ENCODE measurements at regions not wholly inside any gene's neighbourhood (a gene's known extent, or its start where the extent isn't known, plus 50 kb on each side); places are given as distances from the start of the nearest gene placed in this dataset.

- no peak overlapping the region for H3K27ac ChIP-seq
- H3K9ac ChIP-seq = no peak overlapping the region
- no peak overlapping the region for H3K4me2 ChIP-seq (ENCODE audit: unreplicated experiment)
- H3K9me2 ChIP-seq (ENCODE audit: insufficient read depth) = no peaks in the 10 kb centered on the region
- WGBS, 2 experiments (ENCODE audit: low coverage in 1 of 2, low lambda C conversion rate in 2 of 2, missing lambda C conversion rate in 2 of 2) = 82 to 84% methylated on average over 4 of the region's 4 CpGs
- no peaks in the 10 kb centered on the region for H3K79me2 ChIP-seq (ENCODE audit: insufficient read depth)
- H3K9me3 ChIP-seq (ENCODE audit: low read depth) = no peaks in the 10 kb centered on the region
- H2AFZ ChIP-seq = no peak overlapping the region
- no peaks in the 10 kb centered on the region for H3K36me3 ChIP-seq (ENCODE audit: low read depth)
- H3K27me3 ChIP-seq (replicated peaks; ENCODE audit: insufficient read depth) = no peaks in the 10 kb centered on the region
- H3F3A ChIP-seq (ENCODE audit: insufficient read depth) = no peaks in the 10 kb centered on the region
- no peak for DNase-seq
- H4K20me1 ChIP-seq (ENCODE audit: insufficient read depth) = no peaks in the 10 kb centered on the region
- no peak for TF ChIP-seq EZH2phosphoT487 (IDR thresholded peaks at IDR 0.05; ENCODE audit: insufficient read depth, low read depth)
- in situ Hi-C loops (cut with MboI) = no loop called here
- H3K4me3 ChIP-seq = no peak overlapping the region
- peaks cover 13% of the 10 kb centered on the region; the same call in 1 of the 2 replicates for H3K4me1 ChIP-seq (ENCODE audit: insufficient read depth)
Measured at GRCh38 chr13:50699874-50700663, 143.4 kb downstream of the DLEU7 start.

GRCh38 chr13:50700664-50701305 is 142.7 kb downstream of the DLEU7 start:
- H3K4me2 ChIP-seq (ENCODE audit: unreplicated experiment) = no peak overlapping the region
- in situ Hi-C loops (cut with MboI) = no loop called here
- TF ChIP-seq EZH2phosphoT487 (IDR thresholded peaks at IDR 0.05; ENCODE audit: insufficient read depth, low read depth) (no peak), EZH2 (IDR thresholded peaks at IDR 0.05; ENCODE audit: insufficient read depth, poor library complexity, severe bottlenecking) (no peak)
- no peaks in the 10 kb centered on the region for H3K36me3 ChIP-seq (ENCODE audit: low read depth)
- H3K9me2 ChIP-seq (ENCODE audit: insufficient read depth) = no peaks in the 10 kb centered on the region
- H3K9ac ChIP-seq = no peak overlapping the region
- H2AFZ ChIP-seq = no peak overlapping the region
- no peaks in the 10 kb centered on the region for H3K9me3 ChIP-seq (ENCODE audit: low read depth)
- no peaks in the 10 kb centered on the region for H4K20me1 ChIP-seq (ENCODE audit: insufficient read depth)
- no peaks in the 10 kb centered on the region for H3K27me3 ChIP-seq (replicated peaks; ENCODE audit: insufficient read depth)
- no peak overlapping the region for H3K4me3 ChIP-seq
- H3K27ac ChIP-seq = no peak overlapping the region
- H3K79me2 ChIP-seq (ENCODE audit: insufficient read depth) = no peaks in the 10 kb centered on the region
- H3F3A ChIP-seq (ENCODE audit: insufficient read depth) = no peaks in the 10 kb centered on the region
- DNase-seq = no peak
- WGBS, 2 experiments (ENCODE audit: low coverage in 1 of 2, low lambda C conversion rate in 2 of 2, missing lambda C conversion rate in 2 of 2) = 83 to 85% methylated on average over 1 of the region's 1 CpG
- H3K4me1 ChIP-seq (ENCODE audit: insufficient read depth) = peaks cover 13% of the 10 kb centered on the region; the same call in 1 of the 2 replicates

DNA sequence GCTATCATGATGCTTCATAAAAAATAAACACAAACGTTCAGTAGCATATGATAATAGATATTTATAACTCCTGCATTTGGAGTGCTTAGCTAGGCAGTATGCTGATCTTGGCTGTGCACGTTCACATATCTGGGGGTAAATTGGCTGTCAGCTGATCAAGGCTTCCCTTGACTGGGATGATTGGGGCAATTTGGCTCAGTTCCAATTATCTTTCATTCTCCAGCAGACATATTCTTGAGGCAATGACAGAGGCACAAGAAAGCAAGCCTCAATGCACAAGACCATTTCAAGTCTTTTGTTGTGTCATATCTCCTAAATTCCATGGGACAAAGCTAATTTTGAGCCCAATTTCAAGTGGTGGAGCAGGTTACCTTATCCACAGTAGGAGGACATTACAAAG is 142.0 kb downstream of the DLEU7 start:
- no peak overlapping the region for H3K4me3 ChIP-seq
- in situ Hi-C loops (cut with MboI) = no loop called here
- WGBS, 2 experiments (ENCODE audit: low coverage in 1 of 2, low lambda C conversion rate in 2 of 2, missing lambda C conversion rate in 2 of 2) = 70 to 71% methylated on average over 2 of the region's 2 CpGs
- H3K4me2 ChIP-seq (ENCODE audit: unreplicated experiment) = no peak overlapping the region
- no peaks in the 10 kb centered on the region for H3F3A ChIP-seq (ENCODE audit: insufficient read depth)
- H3K4me1 ChIP-seq (ENCODE audit: insufficient read depth) = peaks cover 13% of the 10 kb centered on the region; the same call in 1 of the 2 replicates
- TF ChIP-seq EZH2phosphoT487 (IDR thresholded peaks at IDR 0.05; ENCODE audit: insufficient read depth, low read depth) = no peak
- no peak for TF ChIP-seq EZH2 (IDR thresholded peaks at IDR 0.05; ENCODE audit: insufficient read depth, poor library complexity, severe bottlenecking)
- DNase-seq = no peak
- no peaks in the 10 kb centered on the region for H3K9me2 ChIP-seq (ENCODE audit: insufficient read depth)
- H3K36me3 ChIP-seq (ENCODE audit: low read depth) = no peaks in the 10 kb centered on the region
- H2AFZ ChIP-seq = no peak overlapping the region
- H3K9me3 ChIP-seq (ENCODE audit: low read depth) = no peaks in the 10 kb centered on the region
- no peak overlapping the region for H3K27ac ChIP-seq
- H4K20me1 ChIP-seq (ENCODE audit: insufficient read depth) = no peaks in the 10 kb centered on the region
- H3K9ac ChIP-seq = no peak overlapping the region
- H3K27me3 ChIP-seq (replicated peaks; ENCODE audit: insufficient read depth) = no peaks in the 10 kb centered on the region
- H3K79me2 ChIP-seq (ENCODE audit: insufficient read depth) = no peaks in the 10 kb centered on the region

DNA sequence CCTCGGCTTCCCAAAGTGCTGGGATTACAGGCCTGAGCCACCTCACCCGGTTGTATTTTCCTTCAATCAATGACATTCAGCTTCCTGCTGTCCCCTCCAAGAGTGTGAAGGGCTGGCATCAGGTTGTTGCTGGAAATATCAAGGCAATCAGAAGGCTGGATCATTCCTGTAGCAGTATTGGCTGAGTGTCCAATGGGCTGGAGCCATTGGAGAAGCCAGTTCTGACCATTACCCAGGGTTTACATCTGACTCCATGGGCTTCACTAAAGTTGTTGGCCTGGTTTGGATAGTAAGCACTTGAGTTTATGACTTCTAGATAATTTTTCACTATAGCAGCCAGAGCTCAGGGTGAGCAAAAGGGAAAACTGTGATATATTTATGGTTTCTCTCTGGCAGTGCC is 137.0 kb downstream of the DLEU7 start:
- Histone ChIP-seq H2AFZ (no peak overlapping the region), H3K4me3 (no peak overlapping the region), H3K79me2 (ENCODE audit: insufficient read depth) (no peaks in the 10 kb centered on the region), H3K36me3 (ENCODE audit: low read depth) (no peaks in the 10 kb centered on the region), H3K4me1 (ENCODE audit: insufficient read depth) (no peaks in the 10 kb centered on the region), H3K9me3 (ENCODE audit: low read depth) (no peaks in the 10 kb centered on the region), H3K27ac (no peak overlapping the region), H4K20me1 (ENCODE audit: insufficient read depth) (no peaks in the 10 kb centered on the region), H3F3A (ENCODE audit: insufficient read depth) (no peaks in the 10 kb centered on the region), H3K9ac (no peak overlapping the region), H3K4me2 (ENCODE audit: unreplicated experiment) (no peak overlapping the region), H3K9me2 (ENCODE audit: insufficient read depth) (no peaks in the 10 kb centered on the region), H3K27me3 (replicated peaks; ENCODE audit: insufficient read depth) (no peaks in the 10 kb centered on the region)
- WGBS, 2 experiments (ENCODE audit: low coverage in 1 of 2, low lambda C conversion rate in 2 of 2, missing lambda C conversion rate in 2 of 2) = 56 to 81% methylated on average over 2 of the region's 2 CpGs
- no peak for TF ChIP-seq EZH2 (IDR thresholded peaks at IDR 0.05; ENCODE audit: insufficient read depth, poor library complexity, severe bottlenecking)
- no peak for TF ChIP-seq EZH2phosphoT487 (IDR thresholded peaks at IDR 0.05; ENCODE audit: insufficient read depth, low read depth)
- DNase-seq = no peak
- in situ Hi-C loops (cut with MboI) = no loop called here

Data from GM23248 (cell line).